ENCODE measurements at regions not wholly inside any gene's neighbourhood (a gene's known extent, or its start where the extent isn't known, plus 50 kb on each side); places are given as distances from the start of the nearest gene placed in this dataset.
"Not testable (repeated sequence)": the region's sequence is repeated elsewhere in the genome, so short reads cannot be mapped to it uniquely, and the experiment has no call there.

GRCh38 chr7:24438232-24438631 lies 135.0 kb upstream of the PALS2 start:
- TF ChIP-seq CTCF (IDR thresholded peaks at IDR 0.05) = no peak
- Histone ChIP-seq H3K4me3 (no peak overlapping the region), H3K27ac (no peak overlapping the region), H3K4me1 (peaks cover 0 to 10% (median 0%) of the 10 kb centered on the region in 9 donors), H3K9me3 (peaks cover 0 to 8% (median 0%) of the 10 kb centered on the region in 11 donors), H3K27me3 (no peaks in the 10 kb centered on the region), H3K36me3 (no peaks in the 10 kb centered on the region)
- no peak for ATAC-seq
- DNase-seq = no peak
- intact Hi-C loops (cut with DNase I) = no loop called here

- H3K4me1 ChIP-seq; DNase-seq; ATAC-seq; H3K4me3 ChIP-seq; H3K36me3 ChIP-seq; H3K27me3 ChIP-seq; intact Hi-C loops (cut with DNase I); H3K27ac ChIP-seq: not testable (repeated sequence)
- WGBS, 2 donors = 69 to 71% methylated on average over 3 of the region's 3 CpGs
- peaks cover 0 to 13% (median 0%) of the 10 kb centered on the region in 11 donors for H3K9me3 ChIP-seq
These were observed 134.1 kb upstream of the PALS2 start for GRCh38 chr7:24439104-24439503.

GRCh38 chr7:24440892-24441291 lies 132.4 kb upstream of the PALS2 start:
- 74 to 77% methylated on average over 3 of the region's 3 CpGs for WGBS, 2 donors
- H3K27ac ChIP-seq = no peak overlapping the region
- H3K4me1 ChIP-seq = peaks cover 0 to 10% (median 0%) of the 10 kb centered on the region in 9 donors
- no peaks in the 10 kb centered on the region for H3K36me3 ChIP-seq
- H3K4me3 ChIP-seq = no peak overlapping the region
- TF ChIP-seq CTCF (IDR thresholded peaks at IDR 0.05) = no peak
- ATAC-seq = no peak
- H3K27me3 ChIP-seq = no peaks in the 10 kb centered on the region
- peaks cover 0 to 11% (median 0%) of the 10 kb centered on the region in 11 donors for H3K9me3 ChIP-seq
- intact Hi-C loops (cut with DNase I) = no loop called here
- DNase-seq = no peak

- no peak for ATAC-seq
- TF ChIP-seq CTCF (IDR thresholded peaks at IDR 0.05) = no peak
These were observed 131.8 kb upstream of the PALS2 start for GRCh38 chr7:24441314-24442027.

GRCh38 chr7:24442170-24442777 lies 131.0 kb upstream of the PALS2 start:
- no peak overlapping the region for H3K27ac ChIP-seq
- no peak for DNase-seq
- no peaks in the 10 kb centered on the region for H3K27me3 ChIP-seq
- peaks cover 0 to 6% (median 0%) of the 10 kb centered on the region in 11 donors for H3K9me3 ChIP-seq
- H3K36me3 ChIP-seq = no peaks in the 10 kb centered on the region
- no peak for ATAC-seq
- no peak overlapping the region for H3K4me3 ChIP-seq
- TF ChIP-seq CTCF (IDR thresholded peaks at IDR 0.05) = no peak
- H3K4me1 ChIP-seq = peaks cover 0 to 10% (median 0%) of the 10 kb centered on the region in 9 donors
- 60 to 81% methylated on average over 4 of the region's 4 CpGs for WGBS, 2 donors
- intact Hi-C loops (cut with DNase I) = no loop called here

More at GRCh38 chr7:24441314-24442027, 131.8 kb upstream of the PALS2 start:
- intact Hi-C loops (cut with DNase I) = no loop called here
- Histone ChIP-seq H3K27me3 (no peaks in the 10 kb centered on the region), H3K4me1 (peaks cover 0 to 10% (median 0%) of the 10 kb centered on the region in 9 donors), H3K9me3 (peaks cover 0 to 6% (median 0%) of the 10 kb centered on the region in 11 donors), H3K27ac (no peak overlapping the region), H3K4me3 (no peak overlapping the region), H3K36me3 (no peaks in the 10 kb centered on the region)
- DNase-seq = no peak
- WGBS, 2 donors = 74 to 78% methylated on average over 7 of the region's 7 CpGs
